IMR-90 (cell line): ENCODE measurements at regions not wholly inside any gene's neighbourhood (a gene's known extent, or its start where the extent isn't known, plus 50 kb on each side); places are given as distances from the start of the nearest gene placed in this dataset.

Experiments
- ATAC-seq: fragments of 200-7000 bp; cut with Tn5 transposase; 2 replicates; pipeline ENCODE4 v1.9.1; 2020; ENCODE audit warnings: low read depth, mild to moderate bottlenecking, moderate library complexity
- BruUV-seq: library from RNA; stranded (reverse); fragments of 400-500 nt; replicated peaks from 2 replicates; lab custom pipeline; 2021; lab: Mats Ljungman, UMichigan
- CTCF ChIA-PET: fragments of 300-600 bp; formaldehyde crosslinking; extraction: SDS; loops from one replicate; lab custom pipeline; 2021; ENCODE audit warnings: antibody characterized with exemption; lab: Yijun Ruan, JAX
- POLR2A ChIA-PET: fragments of 300-600 bp; sonication (Branson Sonifier 250); formaldehyde crosslinking; loops from one replicate; lab custom pipeline; 2022; ENCODE audit warnings: antibody characterized with exemption; ENCODE audit not compliant: unreplicated experiment; lab: Charles Lee
- DNase-seq: peaks from one replicate; pipeline ENCODE4 v3.0.0; 2013
- H2AFZ ChIP-seq: replicated peaks from 2 replicates; pipeline ENCODE3; 2013; ENCODE audit warnings: low read length, mild to moderate bottlenecking; ENCODE audit not compliant: poor library complexity
- H2AK5ac ChIP-seq: 2 replicates; pipeline ENCODE4 v1.6.1; 2013; ENCODE audit warnings: low read depth, low read length, inconsistent platforms
- H2AK9ac ChIP-seq: replicated peaks from 2 replicates; pipeline ENCODE3; 2013; ENCODE audit warnings: mild to moderate bottlenecking, low read depth, low read length, moderate library complexity; ENCODE audit not compliant: poor library complexity
- H2BK120ac ChIP-seq: 2 replicates; pipeline ENCODE4 v1.6.1; 2013; ENCODE audit warnings: low read depth, low read length, inconsistent platforms
- H2BK15ac ChIP-seq: 3 replicates; pipeline ENCODE4 v1.6.1; 2013; ENCODE audit warnings: low read depth, low read length, inconsistent platforms
- H2BK20ac ChIP-seq: 2 replicates; pipeline ENCODE4 v1.6.1; 2013; ENCODE audit warnings: low read depth, mild to moderate bottlenecking, inconsistent platforms, low read length, moderate library complexity
- H2BK5ac ChIP-seq: 2 replicates; pipeline ENCODE4 v1.6.1; 2013; ENCODE audit warnings: mild to moderate bottlenecking, low read depth, low read length, inconsistent platforms; ENCODE audit not compliant: poor library complexity, severe bottlenecking
- H3K14ac ChIP-seq: replicated peaks from 2 replicates; pipeline ENCODE4 v1.6.1; 2013; ENCODE audit warnings: low read depth, low read length, inconsistent platforms
- H3K18ac ChIP-seq: 2 replicates; pipeline ENCODE4 v1.6.1; 2013; ENCODE audit warnings: low read depth, low read length, control low read depth
- H3K23ac ChIP-seq: 2 replicates; pipeline ENCODE4 v1.6.1; 2013; ENCODE audit warnings: low read depth, low read length, inconsistent platforms
- H3K27ac ChIP-seq: 2 replicates; pipeline ENCODE4 v1.5.1; 2013; ENCODE audit warnings: mild to moderate bottlenecking, control low read depth, low read length; ENCODE audit not compliant: insufficient read depth
- H3K27me3 ChIP-seq: 2 replicates; pipeline ENCODE4 v1.6.1; 2013; ENCODE audit warnings: low read length; ENCODE audit not compliant: control insufficient read depth, insufficient read depth
- H3K36me3 ChIP-seq: 2 replicates; pipeline ENCODE4 v1.6.1; 2013; ENCODE audit warnings: low read length, mixed read lengths; ENCODE audit not compliant: control insufficient read depth, insufficient read depth
- H3K4ac ChIP-seq: 2 replicates; pipeline ENCODE4 v1.6.1; 2013; ENCODE audit warnings: low read depth, low read length, inconsistent platforms
- H3K4me1 ChIP-seq: 2 replicates; pipeline ENCODE4 v1.6.1; 2013; ENCODE audit warnings: low read length, mixed read lengths; ENCODE audit not compliant: control insufficient read depth, insufficient read depth
- H3K4me2 ChIP-seq: 2 replicates; pipeline ENCODE4 v1.6.1; 2013; ENCODE audit warnings: low read depth, mild to moderate bottlenecking, control low read depth, low read length, moderate library complexity
- H3K4me3 ChIP-seq: 2 replicates; pipeline ENCODE4 v1.5.1; 2013; ENCODE audit warnings: low read depth, mild to moderate bottlenecking, control low read depth, low read length, moderate library complexity; ENCODE audit not compliant: insufficient read depth
- H3K56ac ChIP-seq: 2 replicates; pipeline ENCODE4 v1.6.1; 2013; ENCODE audit warnings: low read length, inconsistent platforms; ENCODE audit not compliant: insufficient read depth; ENCODE audit errors: extremely low read depth
- H3K79me1 ChIP-seq, 2 experiments: 2 replicates each; pipeline ENCODE4 v1.6.1; 2013; ENCODE audit warnings: low read length in 2 of 2, inconsistent platforms in 1 of 2, low read depth in 1 of 2
- H3K9ac ChIP-seq: 2 replicates; pipeline ENCODE4 v1.6.1; 2013; ENCODE audit warnings: low read depth, low read length, control low read depth
- H3K9me1 ChIP-seq: 2 replicates; pipeline ENCODE4 v1.6.1; 2013; ENCODE audit warnings: low read length, inconsistent platforms; ENCODE audit not compliant: insufficient read depth
- H3K9me3 ChIP-seq: 2 replicates; pipeline ENCODE4 v1.6.1; 2013; ENCODE audit warnings: low read length; ENCODE audit not compliant: control insufficient read depth, insufficient read depth
- H4K20me1 ChIP-seq: 2 replicates; pipeline ENCODE4 v1.6.1; 2013; ENCODE audit warnings: low read length, inconsistent platforms; ENCODE audit not compliant: insufficient read depth
- H4K5ac ChIP-seq: 2 replicates; pipeline ENCODE4 v1.6.1; 2013; ENCODE audit warnings: mild to moderate bottlenecking, low read depth, low read length, control low read depth
- H4K8ac ChIP-seq, 2 experiments: 2 replicates each; pipeline ENCODE4 v1.6.1; 2013; ENCODE audit warnings: low read depth in 2 of 2, low read length in 2 of 2, control low read depth in 1 of 2, inconsistent platforms in 1 of 2
- H4K91ac ChIP-seq: 2 replicates; pipeline ENCODE4 v1.6.1; 2013; ENCODE audit warnings: low read depth, low read length, inconsistent platforms; ENCODE audit not compliant: insufficient read depth
- BHLHE40 ChIP-seq: fragments of 150-350 bp; IDR thresholded peaks from 2 replicates; pipeline ENCODE4 v1.6.1; 2016; ENCODE audit warnings: mild to moderate bottlenecking, low read depth, low read length
- CEBPB ChIP-seq: IDR thresholded peaks from 2 replicates; pipeline ENCODE4 v1.6.1; 2012; ENCODE audit warnings: low read depth, low read length, improper control_type of control experiment
- CHD1 ChIP-seq: IDR thresholded peaks from 2 replicates; pipeline ENCODE4 v1.6.1; 2012; ENCODE audit warnings: low read depth, low read length, improper control_type of control experiment
- FOS ChIP-seq: fragments of 150-350 bp; IDR thresholded peaks from 2 replicates; pipeline ENCODE4 v1.6.1; 2016; ENCODE audit warnings: low read depth, low read length
- MAFK ChIP-seq: IDR thresholded peaks from 2 replicates; pipeline ENCODE4 v1.6.1; 2012; ENCODE audit warnings: low read depth, low read length, improper control_type of control experiment
- MAZ ChIP-seq: IDR thresholded peaks from 2 replicates; pipeline ENCODE4 v1.6.1; 2012; ENCODE audit warnings: low read depth, mild to moderate bottlenecking, low read length, improper control_type of control experiment, moderate library complexity, borderline replicate concordance
- MXI1 ChIP-seq: IDR thresholded peaks from 2 replicates; pipeline ENCODE4 v1.6.1; 2012; ENCODE audit warnings: low read depth, mild to moderate bottlenecking, low read length, moderate library complexity, borderline replicate concordance
- NFE2L2 ChIP-seq: fragments of 150-350 bp; IDR thresholded peaks from 2 replicates; pipeline ENCODE4 v1.6.1; 2016; ENCODE audit warnings: low read depth, mild to moderate bottlenecking, low read length
- POLR2A ChIP-seq: IDR thresholded peaks from 2 replicates; pipeline ENCODE4 v1.6.1; 2012; ENCODE audit warnings: mild to moderate bottlenecking, low read depth, low read length
- RAD21 ChIP-seq: IDR thresholded peaks from 2 replicates; pipeline ENCODE4 v1.6.1; 2012; ENCODE audit warnings: low read length, improper control_type of control experiment
- RCOR1 ChIP-seq: IDR thresholded peaks from 2 replicates; pipeline ENCODE4 v1.6.1; 2012; ENCODE audit warnings: mild to moderate bottlenecking, low read length, improper control_type of control experiment; ENCODE audit not compliant: insufficient replicate concordance
- RFX5 ChIP-seq: IDR thresholded peaks from 2 replicates; pipeline ENCODE4 v1.8.0; 2012; ENCODE audit warnings: low read depth, mild to moderate bottlenecking, low read length, moderate library complexity
- SMC3 ChIP-seq: fragments of 150-350 bp; IDR thresholded peaks from 2 replicates; pipeline ENCODE4 v1.6.1; 2016; ENCODE audit warnings: low read depth, mild to moderate bottlenecking, antibody characterized with exemption, low read length, moderate library complexity
- WGBS, 2 experiments: methylation state at CpG; one replicate each; pipeline versions ENCODE4 v1.1.5 to v1.1.7; 2013; ENCODE audit warnings: missing lambda C conversion rate in 2 of 2; ENCODE audit not compliant: insufficient read length in 1 of 2; ENCODE audit errors: extremely low coverage in 2 of 2; 5-methylcytosine and 5-hydroxymethylcytosine counted together
- dilution Hi-C: fragments of 300-500 bp; cut with HindIII; formaldehyde crosslinking; loops from one replicate; pipeline ENCODE4 v1.14.3; 2018; ENCODE audit warnings: low sequenced_read_pairs; ENCODE audit not compliant: unreplicated experiment
- in situ Hi-C: fragments of 300-500 bp; cut with MboI; formaldehyde crosslinking; loops from 3 replicates; pipeline ENCODE4 v1.14.3; 2019; ENCODE audit warnings: low sequenced_read_pairs, inconsistent platforms, mixed read lengths
- intact Hi-C: fragments of 100-400 bp; cut with micrococcal nuclease; formaldehyde crosslinking; loops from 2 replicates; pipeline ENCODE4 v1.10.0; 2022
- TF ChIP-seq, protein P1 (sequence below): conservative IDR thresholded peaks from 2 replicates; pipeline ENCODE4 v1.5.1; 2012; ENCODE audit warnings: mild to moderate bottlenecking, low read depth, low read length, improper control_type of control experiment
- TF ChIP-seq, protein P2 (sequence below): fragments of 150-350 bp; IDR thresholded peaks from 2 replicates; pipeline ENCODE4 v1.6.1; 2016; ENCODE audit warnings: low read depth, mild to moderate bottlenecking, low read length, moderate library complexity, borderline replicate concordance
- TF ChIP-seq, protein P3 (sequence below): fragments of 150-350 bp; IDR thresholded peaks from 2 replicates; pipeline ENCODE4 v1.6.1; 2017; ENCODE audit warnings: mild to moderate bottlenecking, antibody characterized with exemption, low read length, low read depth

DNA sequence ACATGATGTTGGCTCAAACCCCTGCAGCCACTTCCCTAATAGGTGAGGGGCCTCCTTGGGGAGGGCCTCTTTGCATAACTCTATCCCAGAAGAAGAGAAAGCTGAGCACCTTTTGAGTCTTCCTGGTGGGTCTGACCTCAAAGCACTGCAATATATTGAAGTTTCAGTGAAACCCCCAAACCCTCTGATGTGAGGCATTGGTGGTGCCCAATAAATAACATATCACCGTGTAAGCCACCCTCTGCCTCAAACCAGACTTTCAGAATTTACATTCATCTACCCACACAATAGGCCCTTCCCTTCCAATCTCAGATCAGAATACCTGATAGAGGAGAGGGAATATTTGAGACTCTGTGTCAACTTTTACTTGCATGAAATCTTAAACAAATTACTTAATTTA, 142.8 kb upstream of the STK17B start:
- no peaks in the 10 kb centered on the region for H3K36me3 ChIP-seq
- no peak overlapping the region for H4K5ac ChIP-seq
- no peaks in the 10 kb centered on the region for H3K79me1 ChIP-seq
- 0 out of 2 replicates have a peak overlapping the region, but pooled peaks have one; percentile 26 for H2AK5ac ChIP-seq
- no TSS peak for BruUV-seq
- H2BK5ac ChIP-seq, result no peak overlapping the region
- intact Hi-C loops (loop anchor here (10.0 kb wide), 1 partner anchor 611 kb away; the partner anchor contains the start of gene PGAP1), in situ Hi-C loops (no loop called here), dilution Hi-C loops (no loop called here)
- no peaks in the 10 kb centered on the region for H3K9me3 ChIP-seq
- no peak overlapping the region for H3K27ac ChIP-seq
- ChIA-PET POLR2A (no interaction called here), CTCF (no interaction called here)
- TF ChIP-seq POLR2A, result no peak
- no peak for TF ChIP-seq MAFK
- TF ChIP-seq RCOR1, result no peak
- TF ChIP-seq SMC3, result no peak
- TF ChIP-seq MXI1, result no peak
- TF ChIP-seq FOS, result no peak
- TF ChIP-seq CHD1, result no peak
- TF ChIP-seq, protein P1, sequence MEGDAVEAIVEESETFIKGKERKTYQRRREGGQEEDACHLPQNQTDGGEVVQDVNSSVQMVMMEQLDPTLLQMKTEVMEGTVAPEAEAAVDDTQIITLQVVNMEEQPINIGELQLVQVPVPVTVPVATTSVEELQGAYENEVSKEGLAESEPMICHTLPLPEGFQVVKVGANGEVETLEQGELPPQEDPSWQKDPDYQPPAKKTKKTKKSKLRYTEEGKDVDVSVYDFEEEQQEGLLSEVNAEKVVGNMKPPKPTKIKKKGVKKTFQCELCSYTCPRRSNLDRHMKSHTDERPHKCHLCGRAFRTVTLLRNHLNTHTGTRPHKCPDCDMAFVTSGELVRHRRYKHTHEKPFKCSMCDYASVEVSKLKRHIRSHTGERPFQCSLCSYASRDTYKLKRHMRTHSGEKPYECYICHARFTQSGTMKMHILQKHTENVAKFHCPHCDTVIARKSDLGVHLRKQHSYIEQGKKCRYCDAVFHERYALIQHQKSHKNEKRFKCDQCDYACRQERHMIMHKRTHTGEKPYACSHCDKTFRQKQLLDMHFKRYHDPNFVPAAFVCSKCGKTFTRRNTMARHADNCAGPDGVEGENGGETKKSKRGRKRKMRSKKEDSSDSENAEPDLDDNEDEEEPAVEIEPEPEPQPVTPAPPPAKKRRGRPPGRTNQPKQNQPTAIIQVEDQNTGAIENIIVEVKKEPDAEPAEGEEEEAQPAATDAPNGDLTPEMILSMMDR, result no peak
- no peak for TF ChIP-seq BHLHE40
- no peak for TF ChIP-seq MAZ
- no peak for TF ChIP-seq RFX5
- TF ChIP-seq, protein P2, sequence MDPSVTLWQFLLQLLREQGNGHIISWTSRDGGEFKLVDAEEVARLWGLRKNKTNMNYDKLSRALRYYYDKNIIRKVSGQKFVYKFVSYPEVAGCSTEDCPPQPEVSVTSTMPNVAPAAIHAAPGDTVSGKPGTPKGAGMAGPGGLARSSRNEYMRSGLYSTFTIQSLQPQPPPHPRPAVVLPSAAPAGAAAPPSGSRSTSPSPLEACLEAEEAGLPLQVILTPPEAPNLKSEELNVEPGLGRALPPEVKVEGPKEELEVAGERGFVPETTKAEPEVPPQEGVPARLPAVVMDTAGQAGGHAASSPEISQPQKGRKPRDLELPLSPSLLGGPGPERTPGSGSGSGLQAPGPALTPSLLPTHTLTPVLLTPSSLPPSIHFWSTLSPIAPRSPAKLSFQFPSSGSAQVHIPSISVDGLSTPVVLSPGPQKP, result no peak
- no peak for TF ChIP-seq CEBPB
- TF ChIP-seq, protein P3, sequence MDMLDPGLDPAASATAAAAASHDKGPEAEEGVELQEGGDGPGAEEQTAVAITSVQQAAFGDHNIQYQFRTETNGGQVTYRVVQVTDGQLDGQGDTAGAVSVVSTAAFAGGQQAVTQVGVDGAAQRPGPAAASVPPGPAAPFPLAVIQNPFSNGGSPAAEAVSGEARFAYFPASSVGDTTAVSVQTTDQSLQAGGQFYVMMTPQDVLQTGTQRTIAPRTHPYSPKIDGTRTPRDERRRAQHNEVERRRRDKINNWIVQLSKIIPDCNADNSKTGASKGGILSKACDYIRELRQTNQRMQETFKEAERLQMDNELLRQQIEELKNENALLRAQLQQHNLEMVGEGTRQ, result no peak
- no peak for TF ChIP-seq NFE2L2
- no peak for TF ChIP-seq RAD21
- peak overlapping the region; percentile 34; the same call in 1 of the 2 replicates for H3K4ac ChIP-seq
- H3K27me3 ChIP-seq, result no peaks in the 10 kb centered on the region
- no peak overlapping the region for H3K23ac ChIP-seq
- H2AFZ ChIP-seq, result no peak overlapping the region
- peak overlapping the region; percentile 76 for H2BK120ac ChIP-seq
- peak overlapping the region; percentile 35; the same call in 1 of the 3 replicates for H2BK15ac ChIP-seq
- no peak overlapping the region for H2AK9ac ChIP-seq
- ATAC-seq (no peak), DNase-seq (no peak)
- no peak overlapping the region for H3K14ac ChIP-seq
- peak overlapping the region; percentile 16; the same call in 1 of the 2 replicates for H2BK20ac ChIP-seq
- no peaks in the 10 kb centered on the region for H4K20me1 ChIP-seq
- no peak overlapping the region for H3K9ac ChIP-seq
- 0 out of 4 replicates have a peak overlapping the region, but pooled peaks of 1 of the 2 experiments have one; percentile 16 for H4K8ac ChIP-seq
- H3K18ac ChIP-seq, result no peak overlapping the region; the same call in 1 of the 2 replicates
- peaks cover 9% of the 10 kb centered on the region for H3K4me1 ChIP-seq
- H3K4me3 ChIP-seq, result no peak overlapping the region
- H3K56ac ChIP-seq, result no peak overlapping the region
- H4K91ac ChIP-seq, result 0 out of 2 replicates have a peak overlapping the region, but pooled peaks have one; percentile 7
- H3K9me1 ChIP-seq, result peaks cover 7% of the 10 kb centered on the region
- WGBS, 2 experiments, result no CpG with 5 or more reads among the region's 1 CpG
- no peak overlapping the region for H3K4me2 ChIP-seq
